GM12891 (cell line): ENCODE measurements at regions not wholly inside any gene's neighbourhood (a gene's known extent, or its start where the extent isn't known, plus 50 kb on each side); places are given as distances from the start of the nearest gene placed in this dataset.

Experiments
- PAX5 ChIP-seq: IDR thresholded peaks from 2 replicates; pipeline ENCODE4 v1.6.1; 2011; ENCODE audit warnings: low read length, moderate library complexity, mild to moderate bottlenecking; ENCODE audit not compliant: insufficient read depth, severe bottlenecking
- POLR2A ChIP-seq: IDR thresholded peaks from 2 replicates; pipeline ENCODE4 v1.6.1; 2011; ENCODE audit warnings: low read depth, low read length, control low read depth
- POLR2AphosphoS5 ChIP-seq: IDR thresholded peaks from 2 replicates; pipeline ENCODE4 v1.6.1; 2011; ENCODE audit warnings: low read depth, low read length, control low read depth
- POU2F2 ChIP-seq: IDR thresholded peaks from 2 replicates; pipeline ENCODE4 v1.6.1; 2011; ENCODE audit warnings: low read depth, mild to moderate bottlenecking, control low read depth, low read length, moderate library complexity
- SPI1 ChIP-seq: IDR thresholded peaks from 2 replicates; pipeline ENCODE4 v1.6.1; 2011; ENCODE audit warnings: low read depth, low read length, control low read depth
- TAF1 ChIP-seq: IDR thresholded peaks from 2 replicates; pipeline ENCODE4 v1.6.1; 2011; ENCODE audit warnings: low read depth, low read length, control low read depth

DNA sequence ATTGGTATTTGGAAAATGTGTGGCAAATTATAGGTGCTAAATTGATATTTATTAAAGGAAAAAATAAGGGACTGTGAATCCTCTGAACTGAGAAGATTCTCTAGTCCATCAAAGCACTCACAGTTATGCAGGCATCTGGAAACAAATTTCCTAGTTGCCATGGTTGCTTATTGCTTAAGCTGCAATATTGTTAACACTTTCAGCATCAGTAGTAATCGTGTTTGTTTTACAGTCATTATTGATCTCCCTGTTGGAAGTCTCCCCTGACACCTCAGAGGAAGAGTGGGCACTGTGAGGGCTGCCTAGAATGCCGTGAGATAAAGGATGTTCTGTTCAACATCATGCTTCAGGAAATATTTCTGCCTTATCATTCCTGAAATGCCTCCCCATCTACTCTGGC is 2004.3 kb upstream of the ADGRL3 start:
- no peak for TF ChIP-seq POLR2A
- no peak for TF ChIP-seq POLR2AphosphoS5
- no peak for TF ChIP-seq TAF1
- TF ChIP-seq SPI1: no peak
- TF ChIP-seq POU2F2: no peak
- TF ChIP-seq PAX5: no peak
